Liver (tissue), 8 donors: ENCODE measurements at regions not wholly inside any gene's neighbourhood (a gene's known extent, or its start where the extent isn't known, plus 50 kb on each side); places are given as distances from the start of the nearest gene placed in this dataset.

ENCODE experiments used
- DNase-seq: peaks from one replicate; pipeline ENCODE4 v3.0.0-alpha.2; 2017; ENCODE audit warnings: low spot score
- H3K27ac ChIP-seq, 2 donors: one replicate each; pipeline ENCODE4 v1.7.0; 2013; ENCODE audit warnings: inconsistent platforms in 2 of 2, low read length in 2 of 2, control low read depth in 1 of 2, low read depth in 1 of 2, mild to moderate bottlenecking in 1 of 2
- H3K27me3 ChIP-seq, 4 donors: one replicate each; pipeline versions ENCODE4 v1.6.1 to v1.7.0; 2013; ENCODE audit warnings: low read length in 3 of 4, inconsistent platforms in 1 of 4, mild to moderate bottlenecking in 1 of 4, moderate library complexity in 1 of 4; ENCODE audit not compliant: control insufficient read depth in 4 of 4, insufficient read depth in 4 of 4
- H3K36me3 ChIP-seq, 4 donors: one replicate each; pipeline versions ENCODE4 v1.6.1 to v1.7.0; 2013; ENCODE audit warnings: low read length in 3 of 4, mild to moderate bottlenecking in 3 of 4, low read depth in 1 of 4, moderate library complexity in 1 of 4; ENCODE audit not compliant: control insufficient read depth in 4 of 4, insufficient read depth in 3 of 4
- H3K4me1 ChIP-seq, 4 donors: one replicate each; pipeline versions ENCODE4 v1.6.1 to v1.7.0; 2013; ENCODE audit warnings: low read length in 3 of 4, mild to moderate bottlenecking in 3 of 4, moderate library complexity in 1 of 4; ENCODE audit not compliant: control insufficient read depth in 4 of 4, insufficient read depth in 4 of 4
- H3K4me3 ChIP-seq, 3 donors: one replicate each; pipeline versions ENCODE4 v1.6.1 to v1.7.0; 2013; ENCODE audit warnings: low read length in 3 of 3, control low read depth in 1 of 3, low read depth in 1 of 3, mild to moderate bottlenecking in 1 of 3
- H3K9ac ChIP-seq, 2 donors: one replicate each; pipeline ENCODE4 v1.7.0; 2013; ENCODE audit warnings: low read length in 2 of 2, mild to moderate bottlenecking in 2 of 2, moderate library complexity in 2 of 2, control low read depth in 1 of 2, low read depth in 1 of 2
- H3K9me3 ChIP-seq, 4 donors: one replicate each; pipeline versions ENCODE4 v1.6.1 to v1.7.0; 2013; ENCODE audit warnings: low read length in 3 of 4; ENCODE audit not compliant: control insufficient read depth in 4 of 4
- EGR1 ChIP-seq, 2 donors: IDR thresholded peaks; 2 replicates each; pipeline ENCODE4 v1.6.1; 2016 to 2018; ENCODE audit warnings: antibody characterized with exemption in 2 of 2, low read depth in 2 of 2
- FOXA1 ChIP-seq: IDR thresholded peaks from 2 replicates; pipeline ENCODE4 v1.6.1; 2016; ENCODE audit warnings: antibody characterized with exemption
- FOXA2 ChIP-seq: IDR thresholded peaks from 2 replicates; pipeline ENCODE4 v1.6.1; 2016; ENCODE audit warnings: antibody characterized with exemption
- HNF4G ChIP-seq: IDR thresholded peaks from 2 replicates; pipeline ENCODE4 v1.6.1; 2016; ENCODE audit warnings: antibody characterized with exemption
- REST ChIP-seq: IDR thresholded peaks from 2 replicates; pipeline ENCODE4 v1.6.1; 2016; ENCODE audit warnings: antibody characterized with exemption, mild to moderate bottlenecking
- RXRA ChIP-seq, 2 donors: IDR thresholded peaks; 2 replicates each; pipeline ENCODE4 v1.6.1; 2017 to 2018; ENCODE audit warnings: antibody characterized with exemption in 2 of 2, mild to moderate bottlenecking in 1 of 2
- SP1 ChIP-seq: IDR thresholded peaks from 2 replicates; pipeline ENCODE4 v1.6.1; 2018; ENCODE audit warnings: antibody characterized with exemption, mild to moderate bottlenecking
- WGBS: extraction: QIAGEN DNeasy Blood & Tissue Kit; methylation state at CpG from one replicate; pipeline ENCODE4 v1.1.7; 2013; 5-methylcytosine and 5-hydroxymethylcytosine counted together
- TF ChIP-seq, protein P1 (sequence below): fragments of 150-350 bp; IDR thresholded peaks from 2 replicates; pipeline ENCODE4 v1.5.1; 2017; ENCODE audit warnings: improper control_type of control experiment, low read depth, low read length; ENCODE audit not compliant: missing input control
- TF ChIP-seq, protein P2 (sequence below): IDR thresholded peaks from 2 replicates; pipeline ENCODE4 v1.6.1; 2016; ENCODE audit warnings: antibody characterized with exemption
- donor health status: healthy.
- donor health status: healthy.
- donor health status: healthy.
- donor health status: healthy.
- donor health status: healthy.

- TF ChIP-seq, protein P1, sequence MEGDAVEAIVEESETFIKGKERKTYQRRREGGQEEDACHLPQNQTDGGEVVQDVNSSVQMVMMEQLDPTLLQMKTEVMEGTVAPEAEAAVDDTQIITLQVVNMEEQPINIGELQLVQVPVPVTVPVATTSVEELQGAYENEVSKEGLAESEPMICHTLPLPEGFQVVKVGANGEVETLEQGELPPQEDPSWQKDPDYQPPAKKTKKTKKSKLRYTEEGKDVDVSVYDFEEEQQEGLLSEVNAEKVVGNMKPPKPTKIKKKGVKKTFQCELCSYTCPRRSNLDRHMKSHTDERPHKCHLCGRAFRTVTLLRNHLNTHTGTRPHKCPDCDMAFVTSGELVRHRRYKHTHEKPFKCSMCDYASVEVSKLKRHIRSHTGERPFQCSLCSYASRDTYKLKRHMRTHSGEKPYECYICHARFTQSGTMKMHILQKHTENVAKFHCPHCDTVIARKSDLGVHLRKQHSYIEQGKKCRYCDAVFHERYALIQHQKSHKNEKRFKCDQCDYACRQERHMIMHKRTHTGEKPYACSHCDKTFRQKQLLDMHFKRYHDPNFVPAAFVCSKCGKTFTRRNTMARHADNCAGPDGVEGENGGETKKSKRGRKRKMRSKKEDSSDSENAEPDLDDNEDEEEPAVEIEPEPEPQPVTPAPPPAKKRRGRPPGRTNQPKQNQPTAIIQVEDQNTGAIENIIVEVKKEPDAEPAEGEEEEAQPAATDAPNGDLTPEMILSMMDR: no peak
- TF ChIP-seq FOXA2: no peak
- TF ChIP-seq HNF4G: no peak
- no peak for TF ChIP-seq FOXA1
Measured at GRCh38 chr22:27576413-27576812, 225.1 kb downstream of the MN1 start (continued).

DNA sequence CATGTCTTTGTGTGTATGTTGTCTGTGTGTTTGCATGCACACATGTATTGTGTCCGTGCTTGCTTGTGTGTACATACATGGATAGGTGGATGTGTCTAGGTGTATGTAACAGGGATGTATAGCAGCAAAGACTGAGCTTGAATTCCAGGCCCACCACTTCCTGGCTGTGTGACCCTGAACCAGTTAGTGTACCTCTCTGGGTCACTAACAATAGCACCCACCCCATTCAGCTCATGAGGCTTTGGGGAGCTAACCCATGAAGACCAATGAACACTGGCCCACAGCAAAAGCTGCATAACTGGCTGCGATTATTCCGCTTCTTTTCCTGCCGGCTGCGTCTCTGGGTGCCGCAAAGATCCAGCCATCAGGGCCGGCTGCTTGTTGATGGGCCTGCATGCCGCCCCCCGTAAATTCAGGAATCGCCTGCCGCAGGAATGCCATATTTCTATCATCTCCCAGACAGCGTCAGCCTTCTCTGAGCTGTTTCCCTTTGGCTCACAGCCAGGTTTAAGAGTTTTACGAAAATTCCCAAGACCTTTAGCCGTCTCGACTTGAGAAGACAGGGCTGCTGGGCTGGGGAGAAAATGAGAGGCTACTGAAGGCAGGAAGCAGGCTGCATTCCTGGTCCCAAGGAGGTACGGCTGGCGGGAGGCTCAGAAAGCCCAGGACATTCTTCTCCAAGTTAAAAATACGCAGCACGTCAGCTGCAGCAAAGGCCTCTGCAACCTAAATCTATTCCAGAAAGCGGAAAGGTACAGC lies 224.6 kb downstream of the MN1 start:
- Histone ChIP-seq H3K27me3 (peaks cover 0 to 6% (median 0%) of the 10 kb centered on the region in 4 donors), H3K4me1 (peaks cover 0 to 5% (median 0%) of the 10 kb centered on the region in 4 donors), H3K9me3 (peaks cover 4 to 8% (median 6%) of the 10 kb centered on the region in 4 donors), H3K4me3 (no peak overlapping the region), H3K36me3 (no peaks in the 10 kb centered on the region), H3K27ac (no peak overlapping the region), H3K9ac (no peak overlapping the region)
- 64% methylated on average over 20 of the region's 20 CpGs for WGBS
- TF ChIP-seq EGR1 (IDR thresholded peaks at IDR 0.05; ENCODE audit: low read depth in 2 of 2) (no peak), SP1 (no peak), REST (no peak), HNF4G (no peak), FOXA2 (no peak)
- TF ChIP-seq, protein P2, sequence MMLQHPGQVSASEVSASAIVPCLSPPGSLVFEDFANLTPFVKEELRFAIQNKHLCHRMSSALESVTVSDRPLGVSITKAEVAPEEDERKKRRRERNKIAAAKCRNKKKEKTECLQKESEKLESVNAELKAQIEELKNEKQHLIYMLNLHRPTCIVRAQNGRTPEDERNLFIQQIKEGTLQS: no peak
- DNase-seq: no peak

DNA sequence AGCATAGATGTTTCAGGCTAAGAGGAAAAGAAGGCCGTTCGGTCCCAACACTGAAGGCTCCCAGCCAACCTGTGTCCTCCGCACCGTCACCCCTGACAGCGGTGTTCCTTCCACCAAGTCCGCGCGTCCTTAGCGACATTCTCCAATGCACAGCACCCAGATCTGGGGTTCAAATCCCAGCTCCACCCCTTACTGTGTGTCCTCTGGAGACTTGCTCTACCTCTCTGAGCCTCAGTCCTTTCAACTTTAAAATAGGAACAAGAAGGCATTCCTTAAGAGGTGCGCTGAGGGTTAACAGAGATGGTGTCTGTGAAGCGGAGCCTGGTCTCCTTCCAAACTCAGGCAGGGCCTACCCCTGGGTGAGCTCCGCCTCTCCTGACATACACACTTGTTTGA lies 224.0 kb downstream of the MN1 start:
- no peak for TF ChIP-seq RXRA (IDR thresholded peaks at IDR 0.05)
- TF ChIP-seq HNF4G: no peak
- no peak for DNase-seq
- Histone ChIP-seq H3K9ac (no peak overlapping the region), H3K27ac (no peak overlapping the region), H3K4me3 (no peak overlapping the region), H3K9me3 (peaks cover 0 to 2% (median under 1%) of the 10 kb centered on the region in 4 donors), H3K27me3 (peaks cover 0 to 6% (median 0%) of the 10 kb centered on the region in 4 donors), H3K4me1 (peaks cover 0 to 5% (median 0%) of the 10 kb centered on the region in 4 donors), H3K36me3 (no peaks in the 10 kb centered on the region)
- 89% methylated on average over 12 of the region's 12 CpGs for WGBS
